Esophagus squamous epithelium (tissue), 5 donors: ENCODE measurements at regions not wholly inside any gene's neighbourhood (a gene's known extent, or its start where the extent isn't known, plus 50 kb on each side); places are given as distances from the start of the nearest gene placed in this dataset.

Source experiments
- DNase-seq: peaks from one replicate; lab custom pipeline; 2025; lab: John Stamatoyannopoulos, UW
- H3K27ac ChIP-seq, 4 donors: fragments of 200-600 bp; sonication (generic); one replicate each; pipeline ENCODE4 v1.5.1; 2016 to 2019; ENCODE audit warnings: mild to moderate bottlenecking in 1 of 4
- H3K27me3 ChIP-seq, 4 donors: fragments of 200-600 bp; sonication (generic); 1 replicate in 3 of 4; 2 replicates in 1 of 4; pipeline versions ENCODE4 v1.5.1 to v1.6.0; 2017 to 2021; ENCODE audit warnings: antibody characterized with exemption in 1 of 4
- H3K36me3 ChIP-seq, 3 donors: fragments of 200-600 bp; sonication (generic); one replicate each; pipeline ENCODE4 v1.5.1; 2016 to 2019
- H3K4me1 ChIP-seq, 3 donors: fragments of 200-600 bp; sonication (generic); one replicate each; pipeline ENCODE4 v1.5.1; 2017 to 2019
- H3K4me3 ChIP-seq, 4 donors: fragments of 200-600 bp; sonication (generic); 1 replicate in 3 of 4; 2 replicates in 1 of 4; pipeline ENCODE4 v1.5.1; 2016 to 2019; ENCODE audit warnings: mild to moderate bottlenecking in 2 of 4, moderate library complexity in 1 of 4
- H3K9me3 ChIP-seq, 3 donors: fragments of 200-600 bp; sonication (generic); one replicate each; pipeline ENCODE4 v1.5.1; 2016 to 2019
- POLR2A ChIP-seq, 4 donors: fragments of 450-650 bp; IDR thresholded peaks; one replicate each; pipeline ENCODE4 v1.6.1; 2017; ENCODE audit warnings: antibody characterized with exemption in 4 of 4, mild to moderate bottlenecking in 4 of 4, moderate library complexity in 3 of 4
- WGBS, 2 donors: methylation state at CpG; one replicate each; pipeline ENCODE4 v1.1.5; 2018; 5-methylcytosine and 5-hydroxymethylcytosine counted together
- intact Hi-C: fragments of 100-400 bp; cut with DNase I; formaldehyde crosslinking; loops from one replicate; pipeline ENCODE4 v1.15.0; 2022
- TF ChIP-seq, protein P1 (sequence below), 6 experiments: fragments of 450-650 bp in 4 of 6; fragments of 200-600 bp in 2 of 6; sonication (generic) in 2 of 6; IDR thresholded peaks; one replicate each; pipeline ENCODE4 v1.5.1; 2016 to 2019; ENCODE audit warnings: antibody characterized with exemption in 6 of 6, mild to moderate bottlenecking in 4 of 6, moderate library complexity in 4 of 6
- donor health status: DM: yes; HTN: yes; CAD: no.

DNA sequence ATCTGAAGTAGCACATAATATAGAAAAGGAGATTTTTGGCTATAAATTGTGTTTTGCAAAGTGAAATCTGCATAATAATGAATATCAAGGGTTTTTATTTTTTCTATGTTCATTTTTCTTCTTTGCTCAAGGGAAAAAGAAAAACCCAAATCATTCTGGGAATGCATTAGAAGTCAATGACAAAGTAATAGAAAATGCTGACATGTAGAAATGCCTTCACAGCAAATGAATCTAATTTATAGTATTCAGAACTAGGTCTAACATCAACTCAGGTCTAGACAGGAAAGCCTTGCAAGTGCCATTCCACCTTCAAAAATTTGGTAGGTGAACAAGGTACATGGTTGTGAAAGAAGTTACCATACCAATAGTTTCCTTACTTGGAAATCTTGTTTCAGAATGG is 831.5 kb upstream of the CELF4 start:
- TF ChIP-seq, protein P1, sequence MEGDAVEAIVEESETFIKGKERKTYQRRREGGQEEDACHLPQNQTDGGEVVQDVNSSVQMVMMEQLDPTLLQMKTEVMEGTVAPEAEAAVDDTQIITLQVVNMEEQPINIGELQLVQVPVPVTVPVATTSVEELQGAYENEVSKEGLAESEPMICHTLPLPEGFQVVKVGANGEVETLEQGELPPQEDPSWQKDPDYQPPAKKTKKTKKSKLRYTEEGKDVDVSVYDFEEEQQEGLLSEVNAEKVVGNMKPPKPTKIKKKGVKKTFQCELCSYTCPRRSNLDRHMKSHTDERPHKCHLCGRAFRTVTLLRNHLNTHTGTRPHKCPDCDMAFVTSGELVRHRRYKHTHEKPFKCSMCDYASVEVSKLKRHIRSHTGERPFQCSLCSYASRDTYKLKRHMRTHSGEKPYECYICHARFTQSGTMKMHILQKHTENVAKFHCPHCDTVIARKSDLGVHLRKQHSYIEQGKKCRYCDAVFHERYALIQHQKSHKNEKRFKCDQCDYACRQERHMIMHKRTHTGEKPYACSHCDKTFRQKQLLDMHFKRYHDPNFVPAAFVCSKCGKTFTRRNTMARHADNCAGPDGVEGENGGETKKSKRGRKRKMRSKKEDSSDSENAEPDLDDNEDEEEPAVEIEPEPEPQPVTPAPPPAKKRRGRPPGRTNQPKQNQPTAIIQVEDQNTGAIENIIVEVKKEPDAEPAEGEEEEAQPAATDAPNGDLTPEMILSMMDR (IDR thresholded peaks at IDR 0.05): no peak
- TF ChIP-seq POLR2A (IDR thresholded peaks at IDR 0.05): no peak
- H3K27me3 ChIP-seq: no peaks in the 10 kb centered on the region
- no peak for DNase-seq
- H3K9me3 ChIP-seq: no peaks in the 10 kb centered on the region
- H3K27ac ChIP-seq: no peak overlapping the region
- H3K4me1 ChIP-seq: no peaks in the 10 kb centered on the region
- no peak overlapping the region for H3K4me3 ChIP-seq
- no peaks in the 10 kb centered on the region for H3K36me3 ChIP-seq
- intact Hi-C loops: no loop called here

DNA sequence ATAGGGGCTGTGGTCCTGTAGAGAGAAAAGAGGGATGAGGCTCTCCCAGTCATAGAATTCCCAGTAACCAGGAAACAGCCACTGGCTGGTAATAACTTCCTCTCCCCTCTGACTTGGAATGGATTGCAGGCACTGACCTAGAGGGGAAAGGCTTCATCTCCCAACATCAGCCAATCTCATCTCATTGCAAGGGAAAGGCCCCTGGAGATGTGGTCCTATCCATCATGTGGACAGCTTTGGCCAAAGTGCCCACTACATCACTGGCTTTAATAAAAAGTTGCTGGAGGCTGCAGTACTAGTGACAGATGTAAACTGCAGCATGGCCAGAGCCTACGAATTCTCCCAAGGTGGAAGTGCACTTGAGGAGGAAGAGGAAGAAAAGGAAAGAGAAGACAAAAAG is 820.5 kb upstream of the CELF4 start:
- H3K4me1 ChIP-seq: no peaks in the 10 kb centered on the region
- TF ChIP-seq, protein P1 (IDR thresholded peaks at IDR 0.05): no peak
- TF ChIP-seq POLR2A (IDR thresholded peaks at IDR 0.05): no peak
- intact Hi-C loops: no loop called here
- no peaks in the 10 kb centered on the region for H3K36me3 ChIP-seq
- no peak overlapping the region for H3K4me3 ChIP-seq
- DNase-seq: no peak
- no peak overlapping the region for H3K27ac ChIP-seq
- no peaks in the 10 kb centered on the region for H3K9me3 ChIP-seq
- no peaks in the 10 kb centered on the region for H3K27me3 ChIP-seq
- 70 to 71% methylated on average over 1 of the region's 1 CpG for WGBS, 2 donors

DNA sequence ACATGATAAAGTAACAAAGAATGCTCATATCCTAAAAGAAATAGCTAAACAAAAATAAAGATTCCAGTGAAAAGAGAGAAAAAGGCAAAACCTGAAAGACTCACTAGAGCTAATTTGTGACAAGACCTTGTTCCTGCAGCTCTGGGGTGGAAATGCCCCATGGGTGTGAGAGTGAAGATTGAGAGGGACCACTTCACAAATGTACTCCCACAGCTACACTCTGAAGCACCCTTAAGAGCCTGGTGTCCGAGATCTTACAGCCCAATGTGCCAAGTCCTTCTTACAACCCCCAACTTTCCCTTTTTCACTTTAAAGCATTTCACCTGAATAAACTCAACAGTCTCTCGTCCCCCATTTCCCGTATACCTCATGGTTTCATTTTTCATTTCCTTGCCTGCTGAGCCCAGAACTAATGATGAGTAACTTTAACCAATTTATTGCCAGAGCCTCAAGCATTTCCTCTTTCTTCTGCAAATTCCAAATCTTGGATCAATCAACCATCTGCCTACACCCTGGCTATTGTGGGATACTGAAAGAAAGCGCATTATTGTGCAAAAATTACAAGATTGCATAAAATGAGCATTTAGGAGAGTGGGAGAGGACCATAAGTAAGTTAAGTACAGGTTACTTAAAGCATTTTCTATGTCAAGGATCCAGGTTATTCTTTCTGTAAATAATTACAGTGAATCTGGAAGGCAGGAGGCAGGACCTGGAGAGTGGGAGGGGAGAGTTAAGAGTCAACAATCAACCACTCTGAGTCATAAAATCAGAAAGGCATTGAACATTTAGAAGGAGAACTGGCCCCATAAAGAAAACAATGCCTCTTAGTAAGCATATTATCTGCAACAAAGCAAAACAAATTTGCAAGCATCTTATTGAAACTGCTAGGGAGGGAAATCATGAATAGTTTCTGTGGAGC is 804.4 kb upstream of the CELF4 start:
- Histone ChIP-seq H3K27ac (no peak overlapping the region), H3K27me3 (no peaks in the 10 kb centered on the region), H3K36me3 (no peaks in the 10 kb centered on the region), H3K4me3 (peak overlapping the region in 1 of 4 donors; percentile 9), H3K4me1 (no peaks in the 10 kb centered on the region), H3K9me3 (no peaks in the 10 kb centered on the region)
- intact Hi-C loops: no loop called here
- DNase-seq: no peak
- WGBS, 2 donors: 15 to 30% methylated on average over 4 of the region's 4 CpGs
- no peak for TF ChIP-seq POLR2A (IDR thresholded peaks at IDR 0.05)
- TF ChIP-seq, protein P1 (IDR thresholded peaks at IDR 0.05): no peak

DNA sequence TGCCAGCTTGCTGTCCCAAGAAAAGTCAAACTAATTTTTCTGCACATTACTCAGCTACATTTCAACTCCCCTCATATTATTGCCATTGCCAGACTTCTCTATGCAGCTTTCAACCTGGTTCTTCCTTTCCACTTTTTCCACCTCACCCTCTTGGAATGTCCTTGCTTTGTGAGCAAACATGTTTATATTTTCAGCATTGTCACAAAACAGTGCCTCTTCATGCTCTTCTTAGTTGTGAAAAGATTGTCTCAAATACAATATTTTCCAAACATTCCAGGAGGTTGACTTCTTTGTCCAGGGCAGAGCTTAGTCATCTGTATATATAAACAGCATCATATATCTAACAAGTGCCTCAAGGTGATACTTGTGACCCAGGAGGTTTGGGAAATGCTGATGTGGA is 803.3 kb upstream of the CELF4 start:
- Histone ChIP-seq H3K4me3 (no peak overlapping the region), H3K27ac (no peak overlapping the region), H3K4me1 (no peaks in the 10 kb centered on the region), H3K36me3 (no peaks in the 10 kb centered on the region), H3K27me3 (no peaks in the 10 kb centered on the region), H3K9me3 (no peaks in the 10 kb centered on the region)
- TF ChIP-seq POLR2A (IDR thresholded peaks at IDR 0.05): no peak
- intact Hi-C loops: no loop called here
- no peak for DNase-seq

DNA sequence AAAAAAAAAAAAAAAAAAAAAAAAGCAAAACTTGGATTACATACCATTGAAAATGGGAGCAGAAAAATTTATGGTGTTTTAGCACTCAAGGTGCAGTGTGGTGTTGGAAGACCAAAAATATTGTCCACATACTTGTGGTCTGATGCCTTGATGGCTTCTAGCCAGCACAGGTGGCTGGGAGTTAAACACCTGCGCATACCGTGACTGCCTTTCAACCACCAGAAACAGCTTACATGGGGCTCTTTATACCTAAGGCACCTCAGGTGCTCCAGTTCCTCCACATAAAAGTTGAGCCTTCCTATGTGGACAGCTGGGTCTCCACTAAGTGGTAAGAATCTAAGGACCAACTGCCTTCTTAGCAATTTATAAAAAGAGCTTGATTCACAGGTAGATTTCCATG is 802.6 kb upstream of the CELF4 start:
- 100% methylated on average over 2 of the region's 2 CpGs; no CpG with 5 or more reads in 1 of the 2 donors for WGBS, 2 donors
- Histone ChIP-seq H3K9me3 (no peaks in the 10 kb centered on the region), H3K36me3 (no peaks in the 10 kb centered on the region), H3K4me3 (no peak overlapping the region), H3K27ac (no peak overlapping the region), H3K27me3 (no peaks in the 10 kb centered on the region), H3K4me1 (no peaks in the 10 kb centered on the region)
- DNase-seq: no peak
- no peak for TF ChIP-seq POLR2A (IDR thresholded peaks at IDR 0.05)
- TF ChIP-seq, protein P1 (IDR thresholded peaks at IDR 0.05): no peak
- intact Hi-C loops: no loop called here
